ENCODE measurements at regions not wholly inside any gene's neighbourhood (a gene's known extent, or its start where the extent isn't known, plus 50 kb on each side); places are given as distances from the start of the nearest gene placed in this dataset.

DNA sequence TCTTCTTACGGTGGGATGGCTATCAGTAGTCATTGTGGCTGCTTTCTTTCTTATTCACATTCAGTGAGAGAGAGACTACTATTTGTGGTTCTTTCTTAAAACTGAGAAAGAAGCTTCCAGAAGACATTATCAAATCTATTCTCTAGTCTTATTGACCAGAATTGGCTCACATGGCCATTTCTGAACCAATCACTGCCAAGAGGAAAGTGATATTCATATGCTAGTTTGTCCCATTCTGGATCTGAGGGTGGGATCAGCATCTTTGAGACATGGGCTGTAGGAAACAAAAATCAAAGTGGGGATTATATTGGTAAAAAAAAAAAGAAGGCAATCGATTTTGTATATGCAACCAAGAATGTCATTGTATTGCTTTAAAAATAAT, 106.4 kb upstream of the RASGRP1 start:
- no peak overlapping the region for H3K4me3 ChIP-seq (ENCODE audit: control insufficient read depth, low read depth, low read length)

GRCh38 chr15:38671675-38672254, 107.2 kb upstream of the RASGRP1 start:
- no peak overlapping the region for H3K4me3 ChIP-seq (ENCODE audit: control insufficient read depth, low read depth, low read length)
- DNase-seq (ENCODE audit: low read depth) = no peak
- TF ChIP-seq CTCF (IDR thresholded peaks at IDR 0.05; ENCODE audit: control insufficient read depth, insufficient read depth, low read depth, low read length, missing control alignments) = no peak

More for the DNA sequence above, 106.4 kb upstream of the RASGRP1 start:
- DNase-seq (ENCODE audit: low read depth) = no peak
- no peak for TF ChIP-seq CTCF (IDR thresholded peaks at IDR 0.05; ENCODE audit: control insufficient read depth, insufficient read depth, low read depth, low read length, missing control alignments)

- no peak for TF ChIP-seq CTCF (IDR thresholded peaks at IDR 0.05; ENCODE audit: control insufficient read depth, insufficient read depth, low read depth, low read length, missing control alignments)
- H3K4me3 ChIP-seq (ENCODE audit: control insufficient read depth, low read depth, low read length) = no peak overlapping the region
- DNase-seq (ENCODE audit: low read depth) = no peak
Observed at GRCh38 chr15:38672273-38672672, 107.7 kb upstream of the RASGRP1 start.

- DNase-seq (ENCODE audit: low read depth) = no peak
- no peak for TF ChIP-seq CTCF (IDR thresholded peaks at IDR 0.05; ENCODE audit: control insufficient read depth, insufficient read depth, low read depth, low read length, missing control alignments)
- no peak overlapping the region for H3K4me3 ChIP-seq (ENCODE audit: control insufficient read depth, low read depth, low read length)
Observed at GRCh38 chr15:38672814-38673670, 108.4 kb upstream of the RASGRP1 start.

GRCh38 chr15:38674448-38674847, 109.8 kb upstream of the RASGRP1 start:
- TF ChIP-seq CTCF (IDR thresholded peaks at IDR 0.05; ENCODE audit: control insufficient read depth, insufficient read depth, low read depth, low read length, missing control alignments) = no peak
- no peak overlapping the region for H3K4me3 ChIP-seq (ENCODE audit: control insufficient read depth, low read depth, low read length)
- no peak for DNase-seq (ENCODE audit: low read depth)

DNA sequence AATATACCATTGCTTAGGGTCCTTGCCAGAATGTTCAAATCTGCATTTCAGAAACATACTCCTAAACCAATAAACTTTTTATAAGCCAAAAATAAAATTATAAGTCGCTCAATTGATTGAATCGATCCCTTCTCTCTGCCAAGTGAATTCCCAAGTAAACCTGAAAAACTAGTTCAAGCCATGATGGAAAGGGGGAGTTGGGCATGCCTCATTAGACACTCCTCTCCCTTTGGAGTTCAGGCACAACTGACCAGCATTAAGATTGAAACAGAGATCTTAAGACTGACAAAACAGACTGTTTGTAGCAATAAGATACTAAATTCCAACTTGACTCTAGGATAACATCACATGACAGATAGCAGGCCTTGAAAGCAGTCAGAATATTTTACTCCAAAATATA, 113.7 kb upstream of the RASGRP1 start:
- DNase-seq (ENCODE audit: low read depth) = no peak
- H3K4me3 ChIP-seq (ENCODE audit: control insufficient read depth, low read depth, low read length) = no peak overlapping the region
- TF ChIP-seq CTCF (IDR thresholded peaks at IDR 0.05; ENCODE audit: control insufficient read depth, insufficient read depth, low read depth, low read length, missing control alignments) = no peak

Measured in AG09309 (cell line).